Uterus (tissue), 2 donors: ENCODE measurements at regions not wholly inside any gene's neighbourhood (a gene's known extent, or its start where the extent isn't known, plus 50 kb on each side); places are given as distances from the start of the nearest gene placed in this dataset.

Source experiments
- CTCF ChIP-seq, 4 experiments: fragments of 200-600 bp in 2 of 4; fragments of 450-650 bp in 2 of 4; sonication (generic) in 2 of 4; IDR thresholded peaks; one replicate each; pipeline ENCODE4 v1.5.1; 2016 to 2019; ENCODE audit warnings: antibody characterized with exemption in 4 of 4, mild to moderate bottlenecking in 2 of 4, moderate library complexity in 1 of 4
- POLR2A ChIP-seq, 2 donors: fragments of 450-650 bp; IDR thresholded peaks; one replicate each; pipeline ENCODE4 v1.6.1; 2016; ENCODE audit warnings: antibody characterized with exemption in 2 of 2, mild to moderate bottlenecking in 1 of 2, moderate library complexity in 1 of 2

- no peak for TF ChIP-seq CTCF (IDR thresholded peaks at IDR 0.05)
- TF ChIP-seq POLR2A (IDR thresholded peaks at IDR 0.05) = no peak
Observed at GRCh38 chr6:139961190-139961589, 586.7 kb upstream of the CITED2 start.
